SK-N-SH (cell line): ENCODE measurements at regions not wholly inside any gene's neighbourhood (a gene's known extent, or its start where the extent isn't known, plus 50 kb on each side); places are given as distances from the start of the nearest gene placed in this dataset.

Experiments used
- CTCF ChIA-PET: fragments of 300-600, 350-600 bp; formaldehyde crosslinking; extraction: SDS; loops from one replicate; lab custom pipeline; 2021; lab: Yijun Ruan, JAX
- POLR2A ChIA-PET: fragments of 350-600 bp; sonication (Branson Sonifier 250); formaldehyde crosslinking; extraction: SDS; loops from one replicate; lab custom pipeline; 2020; ENCODE audit warnings: antibody characterized with exemption, inconsistent platforms; lab: Yijun Ruan, JAX
- DNase-seq: peaks from one replicate; pipeline ENCODE4 v3.0.0; 2012
- H2AFZ ChIP-seq: fragments of 200-600 bp; sonication (generic); 2 replicates; pipeline ENCODE4 v1.8.1; 2016; ENCODE audit warnings: antibody characterized with exemption, mild to moderate bottlenecking, low read depth
- H3F3A ChIP-seq: fragments of 200-600 bp; sonication (generic); replicated peaks from 2 replicates; pipeline ENCODE3; 2016; ENCODE audit warnings: antibody characterized with exemption, mild to moderate bottlenecking; ENCODE audit not compliant: insufficient read depth
- H3K27ac ChIP-seq, 2 experiments: fragments of 200-500 bp in 1 of 2; fragments of 200-600 bp in 1 of 2; sonication (Bioruptor generic) in 1 of 2; sonication (generic), shearing (Covaris generic) in 1 of 2; 2 replicates each; pipeline versions ENCODE4 v1.5.1 to v1.6.1; 2014 to 2016; ENCODE audit warnings: low read depth in 2 of 2, inconsistent platforms in 1 of 2, low read length in 1 of 2, mild to moderate bottlenecking in 1 of 2, mixed read lengths in 1 of 2
- H3K27me3 ChIP-seq: fragments of 200-600 bp; sonication (generic), shearing (Covaris generic); 2 replicates; pipeline ENCODE4 v1.6.1; 2016; ENCODE audit warnings: mixed run types; ENCODE audit not compliant: insufficient read depth
- H3K36me3 ChIP-seq, 2 experiments: fragments of 200-500 bp in 1 of 2; fragments of 200-600 bp in 1 of 2; sonication (Bioruptor generic) in 1 of 2; sonication (generic) in 1 of 2; replicated peaks in 1 of 2; 2 replicates each; pipeline versions ENCODE3 to v1.5.1; 2014 to 2016; ENCODE audit warnings: low read length in 1 of 2, mild to moderate bottlenecking in 1 of 2; ENCODE audit not compliant: insufficient read depth in 2 of 2, control insufficient read depth in 1 of 2
- H3K4me1 ChIP-seq, 2 experiments: fragments of 200-500 bp in 1 of 2; fragments of 200-600 bp in 1 of 2; sonication (Bioruptor generic) in 1 of 2; sonication (generic), shearing (Covaris generic) in 1 of 2; 2 replicates each; pipeline versions ENCODE4 v1.5.1 to v1.6.1; 2014 to 2016; ENCODE audit warnings: low read depth in 1 of 2, low read length in 1 of 2, mixed run types in 1 of 2; ENCODE audit not compliant: insufficient read depth in 2 of 2, control insufficient read depth in 1 of 2
- H3K4me2 ChIP-seq: fragments of 200-600 bp; sonication (generic), shearing (Covaris generic); 2 replicates; pipeline ENCODE4 v1.6.1; 2017; ENCODE audit warnings: mixed run types
- H3K4me3 ChIP-seq, 2 experiments: fragments of 200-500 bp in 1 of 2; fragments of 200-600 bp in 1 of 2; sonication (Bioruptor generic) in 1 of 2; sonication (generic), shearing (Covaris generic) in 1 of 2; 2 replicates each; pipeline versions ENCODE4 v1.5.1 to v1.8.1; 2014 to 2016; ENCODE audit warnings: low read depth in 2 of 2, inconsistent platforms in 1 of 2, low read length in 1 of 2, mild to moderate bottlenecking in 1 of 2, mixed read lengths in 1 of 2, moderate library complexity in 1 of 2
- H3K79me2 ChIP-seq: fragments of 200-600 bp; sonication (generic); 2 replicates; pipeline ENCODE4 v1.8.1; 2017; ENCODE audit warnings: mild to moderate bottlenecking; ENCODE audit not compliant: insufficient read depth
- H3K9ac ChIP-seq: fragments of 200-600 bp; sonication (generic); 2 replicates; pipeline ENCODE4 v1.6.1; 2017; ENCODE audit warnings: mixed run types
- H3K9me2 ChIP-seq: fragments of 200-600 bp; sonication (generic); 2 replicates; pipeline ENCODE4 v1.6.1; 2017; ENCODE audit warnings: mixed run types
- H3K9me3 ChIP-seq: fragments of 200-600 bp; sonication (generic); 2 replicates; pipeline ENCODE4 v1.6.1; 2017; ENCODE audit warnings: mixed run types, mild to moderate bottlenecking, moderate library complexity
- H4K20me1 ChIP-seq: fragments of 200-600 bp; sonication (generic); 2 replicates; pipeline ENCODE4 v1.6.1; 2017; ENCODE audit warnings: mild to moderate bottlenecking, mixed run types; ENCODE audit not compliant: insufficient read depth
- ELF1 ChIP-seq: IDR thresholded peaks from 2 replicates; pipeline ENCODE4 v1.4.0; 2012
- EP300 ChIP-seq, 2 experiments: IDR thresholded peaks; 2 replicates each; pipeline versions ENCODE4 v1.4.0 to v1.6.1; 2012; ENCODE audit warnings: borderline replicate concordance in 1 of 2, low read depth in 1 of 2, low read length in 1 of 2
- EZH2phosphoT487 ChIP-seq: fragments of 200-600 bp; sonication (generic); IDR thresholded peaks from 2 replicates; pipeline ENCODE4 v1.6.1; 2017; ENCODE audit warnings: low read depth, mixed run types, mild to moderate bottlenecking, antibody characterized with exemption, moderate library complexity, borderline replicate concordance
- FOSL2 ChIP-seq: IDR thresholded peaks from 2 replicates; pipeline ENCODE4 v1.4.0; 2012; ENCODE audit warnings: low read depth, mild to moderate bottlenecking, moderate library complexity, borderline replicate concordance
- FOXJ3 ChIP-seq: sonication (generic); formaldehyde crosslinking; IDR thresholded peaks from 2 replicates; pipeline ENCODE4 v1.5.1; 2020; ENCODE audit warnings: mild to moderate bottlenecking, missing genetic modification reagents
- GABPA ChIP-seq: IDR thresholded peaks from 2 replicates; pipeline ENCODE4 v1.4.0; 2012; ENCODE audit warnings: low read depth, mild to moderate bottlenecking
- GATA2 ChIP-seq: sonication (generic); formaldehyde crosslinking; IDR thresholded peaks from 2 replicates; pipeline ENCODE4 v1.5.0; 2020; ENCODE audit warnings: mild to moderate bottlenecking, missing genetic modification reagents
- JUND ChIP-seq: IDR thresholded peaks from 2 replicates; pipeline ENCODE4 v1.4.0; 2012
- NFIC ChIP-seq: IDR thresholded peaks from 2 replicates; pipeline ENCODE4 v1.4.0; 2012; ENCODE audit warnings: borderline replicate concordance
- RAD21 ChIP-seq: IDR thresholded peaks from 2 replicates; pipeline ENCODE4 v1.6.1; 2012; ENCODE audit warnings: mild to moderate bottlenecking, low read length
- SIN3A ChIP-seq: IDR thresholded peaks from 2 replicates; pipeline ENCODE4 v1.6.1; 2012; ENCODE audit warnings: low read depth, mild to moderate bottlenecking, low read length, moderate library complexity, borderline replicate concordance
- WGBS: methylation state at CpG from one replicate; pipeline ENCODE4 v1.1.6; 2017; ENCODE audit warnings: low lambda C conversion rate; 5-methylcytosine and 5-hydroxymethylcytosine counted together
- TF ChIP-seq, protein P1 (sequence below): IDR thresholded peaks from 2 replicates; pipeline ENCODE4 v1.4.0; 2012; ENCODE audit warnings: low read depth, borderline replicate concordance
- TF ChIP-seq, protein P2 (sequence below): IDR thresholded peaks from 2 replicates; pipeline ENCODE4; 2012
- TF ChIP-seq, protein P3 (sequence below): fragments of 200-600 bp; sonication (generic); IDR thresholded peaks from 2 replicates; pipeline ENCODE4 v1.6.1; 2017; ENCODE audit warnings: antibody characterized with exemption, mild to moderate bottlenecking, moderate library complexity
- TF ChIP-seq, protein P4 (sequence below): IDR thresholded peaks from 2 replicates; pipeline ENCODE4 v1.6.1; 2012; ENCODE audit warnings: mild to moderate bottlenecking, low read depth, low read length, moderate library complexity
- TF ChIP-seq, protein P5 (sequence below): IDR thresholded peaks from 2 replicates; pipeline ENCODE4 v1.4.0; 2012; ENCODE audit warnings: low read depth

DNA sequence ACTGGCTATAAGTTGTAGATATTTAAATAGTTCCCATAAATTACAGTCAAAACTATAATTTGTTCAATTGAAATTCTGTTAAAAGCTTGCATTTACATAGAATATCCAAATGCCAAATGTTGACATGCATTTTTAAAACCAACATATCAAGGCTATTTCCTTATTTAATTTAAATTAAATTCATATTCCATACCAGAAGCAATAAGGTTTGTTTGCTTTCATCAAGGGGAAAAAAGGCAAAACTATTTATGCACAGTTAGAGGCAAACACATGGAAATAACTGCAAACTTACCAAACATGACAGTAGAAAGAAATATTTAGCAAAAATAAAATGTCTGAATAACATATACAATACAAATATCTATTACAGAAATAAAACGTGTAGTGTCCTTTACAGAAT is 1581.2 kb upstream of the TENM4 start (continued):
- TF ChIP-seq FOSL2: no peak

DNA sequence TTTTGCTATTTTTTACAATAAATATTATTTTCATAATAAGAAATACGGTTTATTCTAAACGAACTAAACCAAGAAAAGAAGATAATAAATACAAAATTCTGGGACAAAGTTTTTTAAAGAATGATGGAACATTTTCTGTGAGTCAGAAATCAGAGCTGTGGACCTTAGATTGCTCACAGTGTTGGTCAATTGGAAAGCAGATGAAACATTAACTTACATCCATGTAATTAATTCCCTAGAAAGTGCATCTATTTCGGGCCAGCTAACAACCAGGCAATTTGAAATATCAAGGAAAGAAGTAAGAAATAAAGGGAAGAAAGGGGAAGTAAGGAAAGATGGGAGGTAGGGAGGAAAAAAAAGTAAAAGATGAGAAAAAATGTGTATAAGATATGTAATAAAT is 1569.8 kb upstream of the TENM4 start:
- no peak for TF ChIP-seq ELF1
- TF ChIP-seq, protein P1, sequence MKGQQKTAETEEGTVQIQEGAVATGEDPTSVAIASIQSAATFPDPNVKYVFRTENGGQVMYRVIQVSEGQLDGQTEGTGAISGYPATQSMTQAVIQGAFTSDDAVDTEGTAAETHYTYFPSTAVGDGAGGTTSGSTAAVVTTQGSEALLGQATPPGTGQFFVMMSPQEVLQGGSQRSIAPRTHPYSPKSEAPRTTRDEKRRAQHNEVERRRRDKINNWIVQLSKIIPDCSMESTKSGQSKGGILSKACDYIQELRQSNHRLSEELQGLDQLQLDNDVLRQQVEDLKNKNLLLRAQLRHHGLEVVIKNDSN: no peak
- no peak for TF ChIP-seq GATA2
- TF ChIP-seq, protein P2, sequence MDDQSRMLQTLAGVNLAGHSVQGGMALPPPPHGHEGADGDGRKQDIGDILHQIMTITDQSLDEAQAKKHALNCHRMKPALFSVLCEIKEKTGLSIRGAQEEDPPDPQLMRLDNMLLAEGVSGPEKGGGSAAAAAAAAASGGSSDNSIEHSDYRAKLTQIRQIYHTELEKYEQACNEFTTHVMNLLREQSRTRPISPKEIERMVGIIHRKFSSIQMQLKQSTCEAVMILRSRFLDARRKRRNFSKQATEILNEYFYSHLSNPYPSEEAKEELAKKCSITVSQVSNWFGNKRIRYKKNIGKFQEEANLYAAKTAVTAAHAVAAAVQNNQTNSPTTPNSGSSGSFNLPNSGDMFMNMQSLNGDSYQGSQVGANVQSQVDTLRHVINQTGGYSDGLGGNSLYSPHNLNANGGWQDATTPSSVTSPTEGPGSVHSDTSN: no peak
- TF ChIP-seq EP300 (IDR thresholded peaks at IDR 0.05; ENCODE audit: borderline replicate concordance in 1 of 2, low read depth in 1 of 2, low read length in 1 of 2): no peak
- no peak for TF ChIP-seq SIN3A
- TF ChIP-seq GABPA: no peak
- TF ChIP-seq, protein P3, sequence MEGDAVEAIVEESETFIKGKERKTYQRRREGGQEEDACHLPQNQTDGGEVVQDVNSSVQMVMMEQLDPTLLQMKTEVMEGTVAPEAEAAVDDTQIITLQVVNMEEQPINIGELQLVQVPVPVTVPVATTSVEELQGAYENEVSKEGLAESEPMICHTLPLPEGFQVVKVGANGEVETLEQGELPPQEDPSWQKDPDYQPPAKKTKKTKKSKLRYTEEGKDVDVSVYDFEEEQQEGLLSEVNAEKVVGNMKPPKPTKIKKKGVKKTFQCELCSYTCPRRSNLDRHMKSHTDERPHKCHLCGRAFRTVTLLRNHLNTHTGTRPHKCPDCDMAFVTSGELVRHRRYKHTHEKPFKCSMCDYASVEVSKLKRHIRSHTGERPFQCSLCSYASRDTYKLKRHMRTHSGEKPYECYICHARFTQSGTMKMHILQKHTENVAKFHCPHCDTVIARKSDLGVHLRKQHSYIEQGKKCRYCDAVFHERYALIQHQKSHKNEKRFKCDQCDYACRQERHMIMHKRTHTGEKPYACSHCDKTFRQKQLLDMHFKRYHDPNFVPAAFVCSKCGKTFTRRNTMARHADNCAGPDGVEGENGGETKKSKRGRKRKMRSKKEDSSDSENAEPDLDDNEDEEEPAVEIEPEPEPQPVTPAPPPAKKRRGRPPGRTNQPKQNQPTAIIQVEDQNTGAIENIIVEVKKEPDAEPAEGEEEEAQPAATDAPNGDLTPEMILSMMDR: no peak
- TF ChIP-seq, protein P4, sequence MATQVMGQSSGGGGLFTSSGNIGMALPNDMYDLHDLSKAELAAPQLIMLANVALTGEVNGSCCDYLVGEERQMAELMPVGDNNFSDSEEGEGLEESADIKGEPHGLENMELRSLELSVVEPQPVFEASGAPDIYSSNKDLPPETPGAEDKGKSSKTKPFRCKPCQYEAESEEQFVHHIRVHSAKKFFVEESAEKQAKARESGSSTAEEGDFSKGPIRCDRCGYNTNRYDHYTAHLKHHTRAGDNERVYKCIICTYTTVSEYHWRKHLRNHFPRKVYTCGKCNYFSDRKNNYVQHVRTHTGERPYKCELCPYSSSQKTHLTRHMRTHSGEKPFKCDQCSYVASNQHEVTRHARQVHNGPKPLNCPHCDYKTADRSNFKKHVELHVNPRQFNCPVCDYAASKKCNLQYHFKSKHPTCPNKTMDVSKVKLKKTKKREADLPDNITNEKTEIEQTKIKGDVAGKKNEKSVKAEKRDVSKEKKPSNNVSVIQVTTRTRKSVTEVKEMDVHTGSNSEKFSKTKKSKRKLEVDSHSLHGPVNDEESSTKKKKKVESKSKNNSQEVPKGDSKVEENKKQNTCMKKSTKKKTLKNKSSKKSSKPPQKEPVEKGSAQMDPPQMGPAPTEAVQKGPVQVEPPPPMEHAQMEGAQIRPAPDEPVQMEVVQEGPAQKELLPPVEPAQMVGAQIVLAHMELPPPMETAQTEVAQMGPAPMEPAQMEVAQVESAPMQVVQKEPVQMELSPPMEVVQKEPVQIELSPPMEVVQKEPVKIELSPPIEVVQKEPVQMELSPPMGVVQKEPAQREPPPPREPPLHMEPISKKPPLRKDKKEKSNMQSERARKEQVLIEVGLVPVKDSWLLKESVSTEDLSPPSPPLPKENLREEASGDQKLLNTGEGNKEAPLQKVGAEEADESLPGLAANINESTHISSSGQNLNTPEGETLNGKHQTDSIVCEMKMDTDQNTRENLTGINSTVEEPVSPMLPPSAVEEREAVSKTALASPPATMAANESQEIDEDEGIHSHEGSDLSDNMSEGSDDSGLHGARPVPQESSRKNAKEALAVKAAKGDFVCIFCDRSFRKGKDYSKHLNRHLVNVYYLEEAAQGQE: no peak
- TF ChIP-seq EZH2phosphoT487: no peak
- TF ChIP-seq, protein P5, sequence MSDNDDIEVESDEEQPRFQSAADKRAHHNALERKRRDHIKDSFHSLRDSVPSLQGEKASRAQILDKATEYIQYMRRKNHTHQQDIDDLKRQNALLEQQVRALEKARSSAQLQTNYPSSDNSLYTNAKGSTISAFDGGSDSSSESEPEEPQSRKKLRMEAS: no peak
- no peak for TF ChIP-seq FOXJ3 (CRISPR knock-in tag)
- TF ChIP-seq NFIC: no peak
- TF ChIP-seq RAD21: no peak
- TF ChIP-seq JUND: no peak
- Histone ChIP-seq H3K9me3 (no peaks in the 10 kb centered on the region), H3K27me3 (no peaks in the 10 kb centered on the region), H3K4me2 (no peak overlapping the region), H3K9ac (no peak overlapping the region), H3K27ac (no peak overlapping the region), H3K36me3 (no peaks in the 10 kb centered on the region), H4K20me1 (no peaks in the 10 kb centered on the region), H3K4me1 (no peaks in the 10 kb centered on the region; a peak in 1 of 4 replicates), H3K9me2 (no peaks in the 10 kb centered on the region), H3K4me3 (no peak overlapping the region), H3F3A (no peaks in the 10 kb centered on the region), H2AFZ (no peak overlapping the region), H3K79me2 (no peaks in the 10 kb centered on the region)
- CTCF ChIA-PET: interaction anchor here (0.6 kb wide), 1 partner anchor 1548 kb away, joined by 3 read pairs; no protein-coding TSS in a partner anchor
- DNase-seq: no peak
- POLR2A ChIA-PET: no interaction called here
- WGBS: 33% methylated on average over 3 of the region's 3 CpGs
